IMR-90 (cell line): ENCODE measurements at regions not wholly inside any gene's neighbourhood (a gene's known extent, or its start where the extent isn't known, plus 50 kb on each side); places are given as distances from the start of the nearest gene placed in this dataset.
"Not testable (repeated sequence)": the region's sequence is repeated elsewhere in the genome, so short reads cannot be mapped to it uniquely, and the experiment has no call there.

Experiments
- ATAC-seq: fragments of 200-7000 bp; cut with Tn5 transposase; 2 replicates; pipeline ENCODE4 v1.9.1; 2020; ENCODE audit warnings: low read depth, mild to moderate bottlenecking, moderate library complexity
- BruUV-seq: library from RNA; stranded (reverse); fragments of 400-500 nt; replicated peaks from 2 replicates; lab custom pipeline; 2021; lab: Mats Ljungman, UMichigan
- CTCF ChIA-PET: fragments of 300-600 bp; formaldehyde crosslinking; extraction: SDS; loops from one replicate; lab custom pipeline; 2021; ENCODE audit warnings: antibody characterized with exemption; lab: Yijun Ruan, JAX
- POLR2A ChIA-PET: fragments of 300-600 bp; sonication (Branson Sonifier 250); formaldehyde crosslinking; loops from one replicate; lab custom pipeline; 2022; ENCODE audit warnings: antibody characterized with exemption; ENCODE audit not compliant: unreplicated experiment; lab: Charles Lee
- DNase-seq: peaks from one replicate; pipeline ENCODE4 v3.0.0; 2013
- H2AFZ ChIP-seq: replicated peaks from 2 replicates; pipeline ENCODE3; 2013; ENCODE audit warnings: low read length, mild to moderate bottlenecking; ENCODE audit not compliant: poor library complexity
- H2AK5ac ChIP-seq: 2 replicates; pipeline ENCODE4 v1.6.1; 2013; ENCODE audit warnings: low read depth, low read length, inconsistent platforms
- H2AK9ac ChIP-seq: replicated peaks from 2 replicates; pipeline ENCODE3; 2013; ENCODE audit warnings: mild to moderate bottlenecking, low read depth, low read length, moderate library complexity; ENCODE audit not compliant: poor library complexity
- H2BK120ac ChIP-seq: 2 replicates; pipeline ENCODE4 v1.6.1; 2013; ENCODE audit warnings: low read depth, low read length, inconsistent platforms
- H2BK15ac ChIP-seq: 3 replicates; pipeline ENCODE4 v1.6.1; 2013; ENCODE audit warnings: low read depth, low read length, inconsistent platforms
- H2BK20ac ChIP-seq: 2 replicates; pipeline ENCODE4 v1.6.1; 2013; ENCODE audit warnings: low read depth, mild to moderate bottlenecking, inconsistent platforms, low read length, moderate library complexity
- H2BK5ac ChIP-seq: 2 replicates; pipeline ENCODE4 v1.6.1; 2013; ENCODE audit warnings: mild to moderate bottlenecking, low read depth, low read length, inconsistent platforms; ENCODE audit not compliant: poor library complexity, severe bottlenecking
- H3K14ac ChIP-seq: replicated peaks from 2 replicates; pipeline ENCODE4 v1.6.1; 2013; ENCODE audit warnings: low read depth, low read length, inconsistent platforms
- H3K18ac ChIP-seq: 2 replicates; pipeline ENCODE4 v1.6.1; 2013; ENCODE audit warnings: low read depth, low read length, control low read depth
- H3K23ac ChIP-seq: 2 replicates; pipeline ENCODE4 v1.6.1; 2013; ENCODE audit warnings: low read depth, low read length, inconsistent platforms
- H3K27ac ChIP-seq: 2 replicates; pipeline ENCODE4 v1.5.1; 2013; ENCODE audit warnings: mild to moderate bottlenecking, control low read depth, low read length; ENCODE audit not compliant: insufficient read depth
- H3K27me3 ChIP-seq: 2 replicates; pipeline ENCODE4 v1.6.1; 2013; ENCODE audit warnings: low read length; ENCODE audit not compliant: control insufficient read depth, insufficient read depth
- H3K36me3 ChIP-seq: 2 replicates; pipeline ENCODE4 v1.6.1; 2013; ENCODE audit warnings: low read length, mixed read lengths; ENCODE audit not compliant: control insufficient read depth, insufficient read depth
- H3K4ac ChIP-seq: 2 replicates; pipeline ENCODE4 v1.6.1; 2013; ENCODE audit warnings: low read depth, low read length, inconsistent platforms
- H3K4me1 ChIP-seq: 2 replicates; pipeline ENCODE4 v1.6.1; 2013; ENCODE audit warnings: low read length, mixed read lengths; ENCODE audit not compliant: control insufficient read depth, insufficient read depth
- H3K4me2 ChIP-seq: 2 replicates; pipeline ENCODE4 v1.6.1; 2013; ENCODE audit warnings: low read depth, mild to moderate bottlenecking, control low read depth, low read length, moderate library complexity
- H3K4me3 ChIP-seq: 2 replicates; pipeline ENCODE4 v1.5.1; 2013; ENCODE audit warnings: low read depth, mild to moderate bottlenecking, control low read depth, low read length, moderate library complexity; ENCODE audit not compliant: insufficient read depth
- H3K56ac ChIP-seq: 2 replicates; pipeline ENCODE4 v1.6.1; 2013; ENCODE audit warnings: low read length, inconsistent platforms; ENCODE audit not compliant: insufficient read depth; ENCODE audit errors: extremely low read depth
- H3K79me1 ChIP-seq, 2 experiments: 2 replicates each; pipeline ENCODE4 v1.6.1; 2013; ENCODE audit warnings: low read length in 2 of 2, inconsistent platforms in 1 of 2, low read depth in 1 of 2
- H3K9ac ChIP-seq: 2 replicates; pipeline ENCODE4 v1.6.1; 2013; ENCODE audit warnings: low read depth, low read length, control low read depth
- H3K9me1 ChIP-seq: 2 replicates; pipeline ENCODE4 v1.6.1; 2013; ENCODE audit warnings: low read length, inconsistent platforms; ENCODE audit not compliant: insufficient read depth
- H3K9me3 ChIP-seq: 2 replicates; pipeline ENCODE4 v1.6.1; 2013; ENCODE audit warnings: low read length; ENCODE audit not compliant: control insufficient read depth, insufficient read depth
- H4K20me1 ChIP-seq: 2 replicates; pipeline ENCODE4 v1.6.1; 2013; ENCODE audit warnings: low read length, inconsistent platforms; ENCODE audit not compliant: insufficient read depth
- H4K5ac ChIP-seq: 2 replicates; pipeline ENCODE4 v1.6.1; 2013; ENCODE audit warnings: mild to moderate bottlenecking, low read depth, low read length, control low read depth
- H4K8ac ChIP-seq, 2 experiments: 2 replicates each; pipeline ENCODE4 v1.6.1; 2013; ENCODE audit warnings: low read depth in 2 of 2, low read length in 2 of 2, control low read depth in 1 of 2, inconsistent platforms in 1 of 2
- H4K91ac ChIP-seq: 2 replicates; pipeline ENCODE4 v1.6.1; 2013; ENCODE audit warnings: low read depth, low read length, inconsistent platforms; ENCODE audit not compliant: insufficient read depth
- WGBS, 2 experiments: methylation state at CpG; one replicate each; pipeline versions ENCODE4 v1.1.5 to v1.1.7; 2013; ENCODE audit warnings: missing lambda C conversion rate in 2 of 2; ENCODE audit not compliant: insufficient read length in 1 of 2; ENCODE audit errors: extremely low coverage in 2 of 2; 5-methylcytosine and 5-hydroxymethylcytosine counted together
- dilution Hi-C: fragments of 300-500 bp; cut with HindIII; formaldehyde crosslinking; loops from one replicate; pipeline ENCODE4 v1.14.3; 2018; ENCODE audit warnings: low sequenced_read_pairs; ENCODE audit not compliant: unreplicated experiment
- in situ Hi-C: fragments of 300-500 bp; cut with MboI; formaldehyde crosslinking; loops from 3 replicates; pipeline ENCODE4 v1.14.3; 2019; ENCODE audit warnings: low sequenced_read_pairs, inconsistent platforms, mixed read lengths
- intact Hi-C: fragments of 100-400 bp; cut with micrococcal nuclease; formaldehyde crosslinking; loops from 2 replicates; pipeline ENCODE4 v1.10.0; 2022

DNA sequence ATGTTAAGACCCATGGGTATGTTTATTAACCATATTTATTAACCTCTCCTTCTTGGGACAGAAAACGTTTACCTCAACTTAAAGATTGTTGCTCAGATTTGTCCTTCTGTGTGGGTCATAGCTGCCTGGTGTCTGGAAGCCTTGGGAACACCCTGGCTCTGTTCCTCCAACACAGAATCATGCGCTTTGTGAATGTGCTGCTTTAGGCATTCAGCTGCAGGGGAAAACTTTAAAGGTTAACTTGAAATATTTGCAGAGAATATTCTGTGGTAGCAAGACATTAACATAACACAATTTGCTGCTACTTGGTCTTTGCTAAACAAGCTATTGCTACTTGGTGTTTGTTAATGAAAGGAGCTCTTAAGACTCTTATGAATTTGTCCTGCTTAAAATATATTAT is 50.5 kb upstream of the THOC3 start:
- intact Hi-C loops, in situ Hi-C loops, H3K4me1 ChIP-seq, H3K9me1 ChIP-seq, H3K27ac ChIP-seq, H3K18ac ChIP-seq, H4K5ac ChIP-seq, H3K36me3 ChIP-seq, H2AK9ac ChIP-seq, H3K23ac ChIP-seq, H2AFZ ChIP-seq, DNase-seq, ATAC-seq, H3K79me1 ChIP-seq, H3K9ac ChIP-seq, H4K20me1 ChIP-seq, dilution Hi-C loops, H4K91ac ChIP-seq, H3K9me3 ChIP-seq, H2BK15ac ChIP-seq, H3K4ac ChIP-seq, H4K8ac ChIP-seq, H3K14ac ChIP-seq, H2BK5ac ChIP-seq, H3K27me3 ChIP-seq, POLR2A ChIA-PET, CTCF ChIA-PET, H3K4me2 ChIP-seq, BruUV-seq, H3K4me3 ChIP-seq, H2BK120ac ChIP-seq, H3K56ac ChIP-seq, H2BK20ac ChIP-seq, H2AK5ac ChIP-seq: not testable (repeated sequence)
- no CpG with 5 or more reads among the region's 2 CpGs for WGBS, 2 experiments

DNA sequence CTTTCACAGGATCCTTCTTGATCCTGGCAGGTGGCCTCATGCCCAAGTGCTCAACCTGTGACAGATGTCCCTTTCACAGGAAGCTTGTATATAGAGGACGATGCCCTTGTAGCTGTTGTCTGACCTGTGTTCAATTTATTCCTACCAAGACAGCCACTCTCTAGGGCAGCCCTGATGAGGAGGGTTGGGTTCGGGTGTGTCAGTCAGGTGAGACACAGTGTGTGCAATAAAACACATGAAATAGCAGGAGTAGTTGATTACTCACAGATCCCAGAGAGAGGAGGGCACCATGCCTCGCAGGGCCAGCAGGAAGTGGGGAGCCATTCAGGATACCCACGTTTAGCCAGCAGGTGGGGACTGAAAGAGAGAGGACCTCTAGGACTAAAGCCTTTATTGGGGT is 52.7 kb upstream of the THOC3 start:
- POLR2A ChIA-PET, H2AK9ac ChIP-seq, H2BK20ac ChIP-seq, H3K18ac ChIP-seq, H2BK5ac ChIP-seq, H3K14ac ChIP-seq, H3K4ac ChIP-seq, H3K27me3 ChIP-seq, H4K91ac ChIP-seq, H3K4me2 ChIP-seq, H3K9me3 ChIP-seq, H3K56ac ChIP-seq, BruUV-seq, H2AK5ac ChIP-seq, H2BK120ac ChIP-seq, H3K79me1 ChIP-seq, H3K4me3 ChIP-seq, DNase-seq, H4K8ac ChIP-seq, H2AFZ ChIP-seq, H4K5ac ChIP-seq, in situ Hi-C loops, intact Hi-C loops, ATAC-seq, H3K9ac ChIP-seq, H3K4me1 ChIP-seq, H3K9me1 ChIP-seq, H3K36me3 ChIP-seq, H3K23ac ChIP-seq, H2BK15ac ChIP-seq, H3K27ac ChIP-seq, H4K20me1 ChIP-seq, CTCF ChIA-PET, dilution Hi-C loops: not testable (repeated sequence)
- no CpG with 5 or more reads among the region's 4 CpGs for WGBS, 2 experiments
